Ovary (tissue), 3 donors: ENCODE measurements at regions not wholly inside any gene's neighbourhood (a gene's known extent, or its start where the extent isn't known, plus 50 kb on each side); places are given as distances from the start of the nearest gene placed in this dataset.

ENCODE experiments used
- CTCF ChIP-seq, 3 donors: fragments of 450-650 bp in 2 of 3; fragments of 200-600 bp in 1 of 3; IDR thresholded peaks; one replicate each; pipeline versions ENCODE4 v1.5.1 to v1.8.0; 2016 to 2022; ENCODE audit warnings: antibody characterized with exemption in 3 of 3, mild to moderate bottlenecking in 1 of 3
- POLR2A ChIP-seq: fragments of 450-650 bp; IDR thresholded peaks from one replicate; pipeline ENCODE4 v1.6.1; 2017; ENCODE audit warnings: antibody characterized with exemption, mild to moderate bottlenecking, moderate library complexity
- donor health status: DM: no; HTN: no; CAD: no.

GRCh38 chrX:65941775-65942174 lies 98.1 kb downstream of the VSIG4 start:
- TF ChIP-seq CTCF (IDR thresholded peaks at IDR 0.05) (no peak), POLR2A (no peak)
